A673 (cell line): ENCODE measurements at regions not wholly inside any gene's neighbourhood (a gene's known extent, or its start where the extent isn't known, plus 50 kb on each side); places are given as distances from the start of the nearest gene placed in this dataset.

ENCODE experiments used
- BruUV-seq: library from RNA; stranded (reverse); fragments of 400-500 nt; replicated peaks from 2 replicates; lab custom pipeline; 2021; lab: Mats Ljungman, UMichigan
- CTCF ChIA-PET: fragments of 300-600 bp; sonication (Branson Sonifier 250); formaldehyde crosslinking; loops from one replicate; lab custom pipeline; 2022; ENCODE audit warnings: antibody characterized with exemption; lab: Charles Lee
- POLR2A ChIA-PET: fragments of 300-600 bp; sonication (Branson Sonifier 250); formaldehyde crosslinking; loops from one replicate; lab custom pipeline; 2022; ENCODE audit warnings: antibody characterized with exemption; ENCODE audit not compliant: low non-redundant PET; lab: Charles Lee
- DNase-seq: peaks from one replicate; pipeline ENCODE4 v3.0.0-alpha.2; 2015; ENCODE audit warnings: low spot score
- H3K27ac ChIP-seq: fragments of 200-600 bp; sonication (generic); 2 replicates; pipeline ENCODE4 v1.5.1; 2016; ENCODE audit warnings: mixed run types, low read depth, mild to moderate bottlenecking, mixed read lengths, antibody characterized with exemption, low read length; ENCODE audit not compliant: poor library complexity, severe bottlenecking
- H3K27me3 ChIP-seq: fragments of 200-600 bp; sonication (generic); replicated peaks from 2 replicates; pipeline ENCODE4 v1.6.1; 2017; ENCODE audit warnings: mixed run types, low read depth, mild to moderate bottlenecking, mixed read lengths, antibody characterized with exemption, low read length; ENCODE audit not compliant: insufficient read depth, poor library complexity
- H3K36me3 ChIP-seq: fragments of 200-600 bp; sonication (generic); 2 replicates; pipeline ENCODE4 v1.6.1; 2016; ENCODE audit warnings: mixed run types, mild to moderate bottlenecking, mixed read lengths, antibody characterized with exemption, low read length; ENCODE audit not compliant: insufficient read depth, poor library complexity, severe bottlenecking
- H3K4me1 ChIP-seq: fragments of 200-600 bp; sonication (generic); 2 replicates; pipeline ENCODE4 v1.6.1; 2017; ENCODE audit warnings: mixed run types, mild to moderate bottlenecking, mixed read lengths, antibody characterized with exemption, low read length; ENCODE audit not compliant: insufficient read depth, poor library complexity, severe bottlenecking
- H3K4me3 ChIP-seq: fragments of 200-600 bp; sonication (generic); 2 replicates; pipeline ENCODE4 v1.5.1; 2016; ENCODE audit warnings: low read depth, mixed run types, mild to moderate bottlenecking, mixed read lengths, low read length; ENCODE audit not compliant: poor library complexity, severe bottlenecking
- H3K9me3 ChIP-seq: fragments of 200-600 bp; sonication (generic); 2 replicates; pipeline ENCODE4 v1.6.1; 2016; ENCODE audit warnings: mixed run types, low read depth, mild to moderate bottlenecking, mixed read lengths, antibody characterized with exemption, low read length; ENCODE audit not compliant: poor library complexity, severe bottlenecking
- EZH2 ChIP-seq: fragments of 200-600 bp; sonication (generic); IDR thresholded peaks from 2 replicates; pipeline ENCODE4 v1.6.1; 2017; ENCODE audit warnings: borderline replicate concordance, low read depth, mild to moderate bottlenecking, mixed read lengths, antibody characterized with exemption, low read length; ENCODE audit not compliant: poor library complexity, severe bottlenecking
- intact Hi-C: fragments of 100-400 bp; cut with micrococcal nuclease; formaldehyde crosslinking; loops from one replicate; pipeline ENCODE4 v1.10.0; 2022; ENCODE audit not compliant: unreplicated experiment
- TF ChIP-seq, protein P1 (sequence below): fragments of 300-800, 200-600 bp; sonication (generic); conservative IDR thresholded peaks from 2 replicates; pipeline ENCODE4 v1.5.1; 2017; ENCODE audit warnings: low read depth, mild to moderate bottlenecking, antibody characterized with exemption, low read length, moderate library complexity, mixed read lengths

DNA sequence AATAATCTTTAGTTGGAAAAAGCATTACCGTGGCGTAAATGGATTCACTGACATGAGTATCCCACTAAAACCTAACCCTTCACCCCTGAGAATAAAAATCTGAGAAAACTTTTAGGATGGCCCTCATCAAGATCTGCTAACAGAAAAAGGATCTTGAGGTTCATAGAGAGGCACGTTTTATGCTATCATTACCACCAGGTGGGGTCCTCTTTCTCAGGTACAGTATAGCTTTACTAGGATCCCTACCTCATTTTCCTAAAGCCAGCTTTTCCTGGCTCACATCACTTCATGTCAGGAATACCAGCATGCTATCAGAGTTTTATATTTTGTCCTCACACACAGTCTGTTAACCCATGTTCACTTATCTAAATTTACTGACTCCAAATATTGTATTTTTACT, 173.7 kb downstream of the POM121L12 start:
- TF ChIP-seq, protein P1, sequence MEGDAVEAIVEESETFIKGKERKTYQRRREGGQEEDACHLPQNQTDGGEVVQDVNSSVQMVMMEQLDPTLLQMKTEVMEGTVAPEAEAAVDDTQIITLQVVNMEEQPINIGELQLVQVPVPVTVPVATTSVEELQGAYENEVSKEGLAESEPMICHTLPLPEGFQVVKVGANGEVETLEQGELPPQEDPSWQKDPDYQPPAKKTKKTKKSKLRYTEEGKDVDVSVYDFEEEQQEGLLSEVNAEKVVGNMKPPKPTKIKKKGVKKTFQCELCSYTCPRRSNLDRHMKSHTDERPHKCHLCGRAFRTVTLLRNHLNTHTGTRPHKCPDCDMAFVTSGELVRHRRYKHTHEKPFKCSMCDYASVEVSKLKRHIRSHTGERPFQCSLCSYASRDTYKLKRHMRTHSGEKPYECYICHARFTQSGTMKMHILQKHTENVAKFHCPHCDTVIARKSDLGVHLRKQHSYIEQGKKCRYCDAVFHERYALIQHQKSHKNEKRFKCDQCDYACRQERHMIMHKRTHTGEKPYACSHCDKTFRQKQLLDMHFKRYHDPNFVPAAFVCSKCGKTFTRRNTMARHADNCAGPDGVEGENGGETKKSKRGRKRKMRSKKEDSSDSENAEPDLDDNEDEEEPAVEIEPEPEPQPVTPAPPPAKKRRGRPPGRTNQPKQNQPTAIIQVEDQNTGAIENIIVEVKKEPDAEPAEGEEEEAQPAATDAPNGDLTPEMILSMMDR: no peak
- no peak for TF ChIP-seq EZH2
- H3K27me3 ChIP-seq: no peaks in the 10 kb centered on the region
- no peaks in the 10 kb centered on the region for H3K4me1 ChIP-seq
- intact Hi-C loops: no loop called here
- ChIA-PET POLR2A (no interaction called here), CTCF (no interaction called here)
- no TSS peak for BruUV-seq
- DNase-seq: no peak
- no peak overlapping the region for H3K4me3 ChIP-seq
- no peak overlapping the region for H3K27ac ChIP-seq
- H3K36me3 ChIP-seq: no peaks in the 10 kb centered on the region
- peaks cover 58% of the 10 kb centered on the region for H3K9me3 ChIP-seq

GRCh38 chr7:53214463-53214862, 179.0 kb downstream of the POM121L12 start:
- TF ChIP-seq, protein P1: no peak
- no peak for TF ChIP-seq EZH2
- H3K36me3 ChIP-seq: no peaks in the 10 kb centered on the region
- POLR2A ChIA-PET: no interaction called here
- no peak for DNase-seq
- CTCF ChIA-PET: no interaction called here
- peaks cover 61% of the 10 kb centered on the region for H3K9me3 ChIP-seq
- intact Hi-C loops: no loop called here
- no peak overlapping the region for H3K4me3 ChIP-seq
- no peaks in the 10 kb centered on the region for H3K27me3 ChIP-seq
- H3K27ac ChIP-seq: no peak overlapping the region
- no peaks in the 10 kb centered on the region for H3K4me1 ChIP-seq
- BruUV-seq: no TSS peak

DNA sequence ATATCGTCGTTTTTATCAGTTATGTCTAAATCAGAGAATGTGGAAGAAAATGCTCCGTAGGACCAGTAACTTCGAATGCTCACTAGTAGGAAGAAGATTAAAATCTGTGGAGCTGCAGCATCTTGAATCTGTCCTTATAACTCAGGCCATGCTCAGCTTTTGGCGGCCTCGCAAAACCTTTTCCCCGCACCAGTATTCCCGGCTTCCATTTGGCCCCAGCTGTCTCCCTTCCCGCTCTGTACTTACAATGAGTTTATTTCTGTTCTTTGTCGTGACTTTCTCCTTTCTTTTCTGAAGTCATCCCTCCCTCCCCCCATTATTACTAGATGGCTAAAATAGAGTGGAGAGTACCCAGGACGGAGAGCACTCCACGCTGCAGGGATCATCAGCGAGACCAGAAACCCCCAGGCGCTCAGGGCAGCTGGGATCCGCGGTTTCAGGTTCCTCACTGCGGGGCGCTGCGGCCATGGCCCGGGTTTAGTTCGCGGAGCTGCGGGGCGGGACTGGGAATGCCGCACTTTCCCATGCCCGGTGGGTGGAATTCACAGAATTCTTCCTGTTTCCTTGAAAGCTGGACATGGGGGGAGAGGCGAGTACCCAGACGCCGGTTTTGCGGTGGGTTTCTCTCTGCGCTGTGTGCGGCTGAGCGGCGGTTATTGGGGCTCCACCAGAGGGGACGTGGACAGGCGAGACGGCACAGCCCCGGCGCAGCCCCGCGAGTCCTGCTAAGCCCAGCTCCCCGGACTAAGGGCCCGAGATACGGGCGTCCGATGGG, 183.5 kb downstream of the POM121L12 start:
- Histone ChIP-seq H3K36me3 (no peaks in the 10 kb centered on the region), H3K9me3 (peaks cover 54% of the 10 kb centered on the region), H3K4me1 (no peaks in the 10 kb centered on the region), H3K27ac (no peak overlapping the region), H3K27me3 (no peaks in the 10 kb centered on the region), H3K4me3 (no peak overlapping the region)
- BruUV-seq: no TSS peak
- POLR2A ChIA-PET: no interaction called here
- intact Hi-C loops: no loop called here
- CTCF ChIA-PET: no interaction called here
- no peak for DNase-seq
- no peak for TF ChIP-seq EZH2
- TF ChIP-seq, protein P1: no peak
